NCI-H1694 treated with DMSO at 0.1 percent for 48 hours (cell line): ENCODE measurements at regions not wholly inside any gene's neighbourhood (a gene's known extent, or its start where the extent isn't known, plus 50 kb on each side); places are given as distances from the start of the nearest gene placed in this dataset.

Source experiments
- DNase-seq: peaks from one replicate; lab custom pipeline; 2025; lab: John Stamatoyannopoulos, UW

- no peak for DNase-seq
These were observed 404.6 kb upstream of the NRP1 start for GRCh38 chr10:33739031-33739430.

DNA sequence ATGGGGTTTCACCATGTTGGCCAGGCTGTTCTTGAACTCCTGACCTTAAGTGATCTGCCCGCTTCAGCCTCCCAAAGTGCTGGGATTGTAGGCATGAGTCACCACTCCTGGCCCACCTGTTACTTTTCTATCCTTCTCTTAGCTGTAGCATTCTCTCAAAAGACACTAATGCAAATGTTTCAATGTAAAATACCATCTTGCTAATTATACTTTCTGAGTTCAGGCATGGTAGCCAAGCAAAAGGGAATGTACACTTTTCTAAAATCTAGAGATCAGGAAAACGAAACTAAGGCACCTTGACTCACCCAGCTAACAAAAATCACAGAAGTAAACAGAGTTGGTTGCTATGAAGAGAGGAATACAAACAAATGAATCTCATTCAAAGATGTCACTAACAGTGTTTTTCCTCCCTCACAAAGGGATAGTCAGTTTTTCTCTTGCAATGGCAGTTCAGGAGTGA, 401.0 kb upstream of the NRP1 start:
- DNase-seq: no peak

- DNase-seq: no peak
These were observed 400.1 kb upstream of the NRP1 start for GRCh38 chr10:33734393-33735155.

DNA sequence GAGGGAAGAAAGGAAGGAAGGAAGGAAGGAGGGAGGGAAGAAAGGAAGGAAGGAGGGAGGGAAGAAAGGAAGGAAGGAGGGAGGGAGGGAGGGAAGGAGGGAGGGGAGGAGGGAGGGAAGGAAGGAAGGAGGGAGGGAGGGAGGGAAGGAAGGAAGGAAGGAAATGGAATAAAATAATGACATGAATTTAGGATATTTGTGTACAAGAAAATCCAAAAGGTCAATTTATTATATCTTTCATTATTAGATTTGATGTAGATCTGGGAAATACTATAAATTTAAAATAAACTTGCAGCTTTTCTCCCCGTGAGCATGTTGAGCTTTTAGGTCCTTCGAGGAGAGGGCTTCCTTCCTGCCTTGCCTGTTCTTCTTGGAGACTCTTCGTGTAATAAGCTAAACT, 398.6 kb upstream of the NRP1 start:
- no peak for DNase-seq

- DNase-seq: no peak
These were observed 397.8 kb upstream of the NRP1 start for GRCh38 chr10:33732161-33732680.

DNA sequence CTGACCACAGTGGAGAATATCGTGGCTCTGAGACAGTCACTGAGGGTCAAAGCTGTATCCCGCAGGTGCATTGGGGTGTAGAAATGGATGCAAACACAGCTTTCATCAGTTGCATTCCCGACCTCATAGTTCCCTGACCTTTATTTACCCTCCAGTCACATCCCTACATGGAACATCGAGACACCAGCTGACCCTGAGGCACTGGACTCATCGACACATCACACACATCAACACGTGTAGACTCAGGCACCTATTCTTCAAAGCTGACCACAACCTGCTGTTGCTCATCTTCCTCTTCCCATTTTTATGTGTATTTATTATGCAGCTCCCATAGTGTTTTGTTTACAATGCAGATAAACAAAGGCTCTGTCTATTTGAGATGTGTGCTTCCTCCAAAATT, 396.9 kb upstream of the NRP1 start:
- DNase-seq: no peak

- DNase-seq: no peak
These were observed 391.0 kb upstream of the NRP1 start for GRCh38 chr10:33725430-33725829.

- DNase-seq: no peak
These were observed 388.7 kb upstream of the NRP1 start for GRCh38 chr10:33723181-33723580.

GRCh38 chr10:33722067-33722466, 387.6 kb upstream of the NRP1 start:
- DNase-seq: no peak

DNA sequence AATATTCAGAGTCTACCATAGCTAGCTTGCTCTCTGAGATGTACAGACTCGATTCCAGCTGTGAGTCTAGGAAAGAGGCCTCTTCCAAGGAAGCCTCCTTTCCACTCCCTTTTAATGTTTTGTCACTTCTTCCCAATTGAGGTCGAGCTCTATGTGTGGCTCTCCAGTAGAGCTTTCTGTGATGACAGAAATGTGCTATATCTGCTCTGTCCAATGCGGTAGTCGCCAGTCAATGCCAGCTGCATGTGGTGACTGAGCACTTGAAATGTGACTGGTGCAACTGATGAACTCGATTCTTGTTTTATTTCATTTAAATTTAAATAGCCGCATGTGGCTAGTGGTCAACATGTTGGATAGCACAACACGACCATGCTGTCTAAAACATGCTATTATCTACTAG, 387.0 kb upstream of the NRP1 start:
- DNase-seq: no peak

GRCh38 chr10:33720161-33720560, 385.7 kb upstream of the NRP1 start:
- no peak for DNase-seq

GRCh38 chr10:33719005-33719703, 384.7 kb upstream of the NRP1 start:
- no peak for DNase-seq

DNA sequence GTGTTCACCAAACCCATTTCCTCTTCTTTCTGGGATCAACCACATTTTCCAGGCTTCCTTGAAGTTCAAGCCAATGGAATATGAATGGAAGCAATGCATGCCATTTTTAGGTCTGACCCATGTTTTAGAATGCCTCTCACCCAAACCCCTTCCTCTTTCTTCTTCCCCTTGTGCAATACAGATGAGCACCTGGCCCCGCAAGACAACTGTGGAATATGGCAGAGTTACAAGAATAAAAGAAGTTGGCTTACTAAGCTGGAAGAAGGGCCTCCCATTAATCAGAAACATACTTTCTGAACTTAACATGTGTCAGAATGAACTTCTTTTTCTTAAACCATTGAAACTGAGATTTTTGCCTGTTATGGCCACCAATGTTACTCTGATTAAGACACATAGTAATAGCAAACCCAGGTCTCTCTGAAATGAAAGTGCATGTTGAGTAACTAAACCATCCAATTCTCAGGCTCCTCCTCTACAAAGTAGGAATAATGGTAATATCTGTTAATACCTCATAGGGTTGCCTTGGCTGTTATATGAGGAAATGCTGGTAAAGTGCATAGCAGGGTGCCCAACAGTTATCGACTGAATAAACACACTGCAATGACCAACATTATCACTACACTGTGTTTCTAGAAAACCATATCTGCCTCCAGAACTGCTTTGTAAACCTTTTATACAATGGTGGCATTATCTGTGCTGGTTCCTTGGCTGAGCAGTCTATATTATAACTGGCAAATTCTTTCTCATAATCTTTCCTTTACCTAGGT, 382.2 kb upstream of the NRP1 start:
- no peak for DNase-seq

- DNase-seq: no peak
These were observed 381.0 kb upstream of the NRP1 start for GRCh38 chr10:33715303-33715975.

DNA sequence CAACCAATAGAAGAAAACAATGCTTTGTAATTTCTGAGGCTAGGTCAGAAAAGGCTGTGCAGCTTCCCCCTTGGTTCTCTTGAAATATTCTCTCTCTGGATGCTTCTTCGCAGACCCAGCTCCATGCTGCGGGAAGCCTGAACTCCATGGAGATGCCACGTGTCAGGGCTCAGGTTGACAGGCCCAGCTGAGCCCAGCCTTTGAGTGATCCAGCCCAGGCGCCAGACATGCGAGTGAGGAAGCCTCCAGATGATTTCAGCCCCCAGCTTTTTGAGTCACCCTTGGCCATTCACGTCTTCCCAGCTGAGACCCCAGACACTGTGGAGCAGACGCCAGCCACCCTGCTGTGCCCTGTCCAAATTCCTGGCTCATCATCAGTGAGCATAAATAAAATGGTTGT, 378.4 kb upstream of the NRP1 start:
- DNase-seq: no peak

DNA sequence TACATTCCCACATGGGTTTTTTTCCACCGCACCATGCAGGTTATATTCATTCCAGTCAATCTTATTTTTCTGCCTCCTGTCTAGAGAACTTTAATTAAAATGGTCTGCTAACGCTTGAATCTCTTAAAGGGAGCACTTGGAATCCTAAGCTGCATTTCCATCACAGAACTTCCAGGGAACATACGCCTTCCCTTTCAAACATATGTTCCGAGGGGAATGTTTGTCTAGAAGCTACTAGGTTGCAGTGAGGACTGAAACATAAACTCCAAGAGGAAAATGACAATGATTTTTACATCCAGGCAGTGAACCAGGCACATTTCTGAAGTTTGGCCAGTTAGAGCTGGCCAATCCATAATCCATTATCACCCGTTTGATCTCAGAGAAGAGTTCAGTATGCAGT, 375.5 kb upstream of the NRP1 start:
- no peak for DNase-seq

GRCh38 chr10:33709008-33709753, 374.7 kb upstream of the NRP1 start:
- no peak for DNase-seq

DNA sequence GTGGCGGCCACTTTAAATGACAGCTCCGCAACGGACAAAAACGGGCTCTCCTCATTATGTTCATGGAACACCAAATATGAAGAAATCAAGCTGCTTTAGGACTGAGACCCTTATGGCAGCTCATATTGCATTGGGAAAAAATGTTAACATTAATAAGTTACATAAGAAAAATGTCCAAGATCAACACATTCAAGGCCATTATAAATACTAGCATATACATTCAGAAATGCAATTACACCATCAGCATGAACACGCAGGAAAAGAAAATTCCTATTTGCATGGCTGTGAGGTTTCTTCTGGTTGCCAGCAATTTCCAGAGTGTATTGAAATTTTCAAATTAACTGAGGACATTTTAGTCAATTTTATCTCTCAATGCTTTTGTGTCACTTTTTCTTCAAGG, 374.1 kb upstream of the NRP1 start:
- DNase-seq: no peak

DNA sequence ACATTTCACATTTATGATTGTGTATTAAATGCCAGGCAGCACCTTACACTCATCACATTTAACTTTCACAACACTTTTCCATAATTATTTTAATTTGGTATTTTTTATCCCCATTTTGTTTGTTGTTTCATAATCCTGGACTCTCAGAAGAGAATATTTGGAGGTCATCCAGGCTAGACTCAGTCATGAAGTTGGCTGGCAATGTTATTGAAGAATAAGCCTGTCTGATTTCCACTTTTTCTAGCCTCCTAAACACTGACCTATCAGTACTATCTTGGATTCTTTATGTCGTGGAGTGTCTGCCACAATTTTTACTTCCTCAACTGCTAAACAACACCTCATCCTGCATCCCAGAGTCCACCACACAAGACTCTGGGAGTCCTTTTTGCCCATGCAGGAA, 372.3 kb upstream of the NRP1 start:
- DNase-seq: no peak

- DNase-seq: no peak
These were observed 371.7 kb upstream of the NRP1 start for GRCh38 chr10:33706191-33706590.

DNA sequence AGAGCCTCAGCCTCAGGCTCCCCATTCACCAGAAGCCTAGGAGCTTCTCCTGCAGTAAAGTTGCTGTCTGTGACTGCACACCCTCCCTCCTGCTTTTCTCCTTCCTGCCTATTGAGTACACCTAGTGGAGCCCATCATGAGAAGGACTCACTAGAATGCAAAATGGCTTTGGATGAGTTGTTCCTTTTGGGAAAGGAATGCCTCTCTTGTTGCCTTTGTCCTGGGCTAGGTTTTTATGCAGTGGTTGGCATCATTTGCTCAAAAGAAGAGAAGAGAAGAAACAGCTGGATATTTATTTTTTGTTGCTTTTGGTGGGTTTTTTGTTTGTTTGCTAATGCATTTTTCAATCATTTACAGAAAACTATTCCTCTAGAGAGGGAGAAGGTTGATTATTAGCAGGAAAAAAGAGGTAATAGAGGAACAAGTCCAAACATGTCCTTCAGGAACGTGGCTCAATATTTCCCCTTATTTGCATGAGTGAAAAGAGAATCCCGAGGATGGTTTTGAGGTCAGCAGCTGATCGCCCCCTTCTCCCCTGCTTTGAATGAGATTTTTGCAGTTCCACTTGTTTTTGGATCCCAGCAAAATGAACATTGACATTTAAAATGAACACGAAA, 369.9 kb upstream of the NRP1 start:
- DNase-seq: no peak
